IPS-15b (cell line): ENCODE measurements at regions not wholly inside any gene's neighbourhood (a gene's known extent, or its start where the extent isn't known, plus 50 kb on each side); places are given as distances from the start of the nearest gene placed in this dataset.
"Not testable (repeated sequence)": the region's sequence is repeated elsewhere in the genome, so short reads cannot be mapped to it uniquely, and the experiment has no call there.

Experiments
- H3K27me3 ChIP-seq: one replicate; pipeline ENCODE4 v1.6.1; 2013; ENCODE audit warnings: low read length; ENCODE audit not compliant: control insufficient read depth, insufficient read depth
- H3K36me3 ChIP-seq: one replicate; pipeline ENCODE4 v1.6.1; 2013; ENCODE audit warnings: low read length; ENCODE audit not compliant: control insufficient read depth, insufficient read depth
- H3K4me1 ChIP-seq: one replicate; pipeline ENCODE4 v1.6.1; 2013; ENCODE audit warnings: mild to moderate bottlenecking, low read length; ENCODE audit not compliant: control insufficient read depth, insufficient read depth
- H3K4me3 ChIP-seq: one replicate; pipeline ENCODE4 v1.5.1; 2013; ENCODE audit warnings: low read depth, low read length
- H3K9ac ChIP-seq: one replicate; pipeline ENCODE4 v1.6.1; 2013; ENCODE audit warnings: low read depth, mild to moderate bottlenecking, low read length
- H3K9me3 ChIP-seq: one replicate; pipeline ENCODE4 v1.6.1; 2013; ENCODE audit warnings: mild to moderate bottlenecking, low read length; ENCODE audit not compliant: control insufficient read depth, insufficient read depth

GRCh38 chr13:76594435-76594834 is 291.8 kb downstream of the KCTD12 start:
- no peak overlapping the region for H3K4me3 ChIP-seq
- H3K36me3 ChIP-seq = no peaks in the 10 kb centered on the region
- H3K9me3 ChIP-seq = no peaks in the 10 kb centered on the region
- H3K27me3 ChIP-seq = no peaks in the 10 kb centered on the region
- no peaks in the 10 kb centered on the region for H3K4me1 ChIP-seq
- H3K9ac ChIP-seq = no peak overlapping the region

GRCh38 chr13:76586842-76587241 is 299.4 kb downstream of the KCTD12 start:
- no peaks in the 10 kb centered on the region for H3K4me1 ChIP-seq
- H3K9me3 ChIP-seq = no peaks in the 10 kb centered on the region
- H3K36me3 ChIP-seq = no peaks in the 10 kb centered on the region
- H3K27me3 ChIP-seq = no peaks in the 10 kb centered on the region
- H3K4me3 ChIP-seq = no peak overlapping the region
- no peak overlapping the region for H3K9ac ChIP-seq

GRCh38 chr13:76579701-76580100 is 306.5 kb downstream of the KCTD12 start:
- no peaks in the 10 kb centered on the region for H3K27me3 ChIP-seq
- no peaks in the 10 kb centered on the region for H3K4me1 ChIP-seq
- peaks cover 5% of the 10 kb centered on the region for H3K9me3 ChIP-seq
- H3K9ac ChIP-seq = no peak overlapping the region
- no peaks in the 10 kb centered on the region for H3K36me3 ChIP-seq
- no peak overlapping the region for H3K4me3 ChIP-seq

GRCh38 chr13:76575634-76576033 is 310.6 kb downstream of the KCTD12 start:
- not testable (repeated sequence) for H3K36me3 ChIP-seq, H3K4me3 ChIP-seq, H3K9me3 ChIP-seq, H3K27me3 ChIP-seq, H3K9ac ChIP-seq
- peaks cover 11% of the 10 kb centered on the region for H3K4me1 ChIP-seq

GRCh38 chr13:76570510-76570971 is 315.7 kb downstream of the KCTD12 start:
- no peaks in the 10 kb centered on the region for H3K9me3 ChIP-seq
- H3K4me3 ChIP-seq = no peak overlapping the region
- H3K36me3 ChIP-seq = no peaks in the 10 kb centered on the region
- H3K9ac ChIP-seq = no peak overlapping the region
- H3K4me1 ChIP-seq = peaks cover 15% of the 10 kb centered on the region
- no peaks in the 10 kb centered on the region for H3K27me3 ChIP-seq

DNA sequence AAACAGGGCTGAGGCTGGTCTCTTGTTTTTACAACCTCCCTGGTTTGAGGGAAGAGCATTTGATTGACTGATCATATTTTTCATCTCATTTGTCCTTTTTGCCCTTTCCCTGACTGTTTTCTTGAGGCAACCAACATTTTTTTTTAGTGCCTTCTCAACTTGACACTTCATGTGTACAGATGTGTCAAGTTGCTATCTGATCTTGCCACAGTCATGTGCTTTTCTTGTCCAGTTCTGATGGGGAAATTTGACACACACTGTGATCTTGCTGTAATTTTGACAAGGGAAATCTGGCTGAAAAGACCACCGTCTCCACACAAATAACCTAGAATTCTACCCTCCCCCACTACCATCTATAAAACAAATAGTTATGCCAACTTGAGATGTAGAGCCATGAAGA is 329.6 kb downstream of the KCTD12 start:
- Histone ChIP-seq H3K9ac (no peak overlapping the region), H3K9me3 (no peaks in the 10 kb centered on the region), H3K27me3 (no peaks in the 10 kb centered on the region), H3K4me1 (no peaks in the 10 kb centered on the region), H3K4me3 (no peak overlapping the region), H3K36me3 (no peaks in the 10 kb centered on the region)

DNA sequence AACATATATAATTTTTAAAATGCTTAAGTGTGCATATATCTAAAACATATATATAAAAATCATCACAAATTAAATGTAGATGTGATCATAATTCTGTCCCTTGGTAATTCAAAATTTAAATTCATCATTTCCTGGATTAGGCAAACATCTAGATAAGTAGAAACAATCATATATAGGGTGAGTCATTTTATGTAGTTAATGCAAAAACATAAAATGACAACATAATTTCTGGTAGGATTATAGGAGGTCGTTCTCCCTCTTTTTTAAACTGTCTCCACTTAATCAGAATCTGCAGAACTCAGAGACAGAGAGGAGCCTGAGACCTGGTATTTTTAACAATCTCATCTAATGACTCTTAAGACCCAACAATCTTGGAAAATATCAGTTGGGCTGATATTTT is 333.4 kb downstream of the KCTD12 start:
- no peak overlapping the region for H3K9ac ChIP-seq
- H3K4me3 ChIP-seq = no peak overlapping the region
- no peaks in the 10 kb centered on the region for H3K9me3 ChIP-seq
- H3K4me1 ChIP-seq = no peaks in the 10 kb centered on the region
- no peaks in the 10 kb centered on the region for H3K27me3 ChIP-seq
- no peaks in the 10 kb centered on the region for H3K36me3 ChIP-seq

DNA sequence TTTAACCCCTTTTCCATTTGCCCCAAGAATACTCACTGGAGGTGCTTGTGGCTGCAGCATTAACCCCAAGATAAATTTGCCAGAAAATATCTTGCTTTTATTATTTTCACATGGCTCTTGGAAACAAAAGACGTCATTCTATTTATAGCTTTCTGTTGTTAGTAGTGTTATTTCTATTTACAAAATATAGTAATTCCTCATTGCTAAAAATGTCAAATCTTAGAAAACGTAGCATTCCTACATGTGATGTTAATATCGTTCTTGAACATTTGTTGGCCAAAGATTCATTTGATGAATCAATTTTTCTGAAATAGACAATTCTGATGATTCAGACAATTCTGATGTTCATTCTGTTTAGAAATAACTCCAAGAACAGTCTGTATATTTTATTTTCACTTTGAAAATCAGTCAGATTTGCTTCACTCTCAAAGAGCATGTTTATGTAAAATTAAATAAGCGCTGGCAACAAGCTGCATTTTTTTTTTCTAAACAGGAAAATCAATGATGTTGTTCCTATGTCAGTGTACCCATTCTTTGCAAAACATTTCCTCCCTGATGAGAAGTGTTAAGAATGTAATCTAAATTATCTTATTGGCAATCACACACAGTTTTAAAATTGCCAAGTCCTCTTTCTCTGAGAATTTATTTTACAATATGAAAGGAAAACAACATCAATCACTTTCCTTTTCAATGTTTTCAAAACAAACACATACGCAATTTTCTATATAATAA is 334.0 kb downstream of the KCTD12 start:
- Histone ChIP-seq H3K9ac (no peak overlapping the region), H3K27me3 (no peaks in the 10 kb centered on the region), H3K4me1 (no peaks in the 10 kb centered on the region), H3K9me3 (no peaks in the 10 kb centered on the region), H3K36me3 (no peaks in the 10 kb centered on the region), H3K4me3 (no peak overlapping the region)

DNA sequence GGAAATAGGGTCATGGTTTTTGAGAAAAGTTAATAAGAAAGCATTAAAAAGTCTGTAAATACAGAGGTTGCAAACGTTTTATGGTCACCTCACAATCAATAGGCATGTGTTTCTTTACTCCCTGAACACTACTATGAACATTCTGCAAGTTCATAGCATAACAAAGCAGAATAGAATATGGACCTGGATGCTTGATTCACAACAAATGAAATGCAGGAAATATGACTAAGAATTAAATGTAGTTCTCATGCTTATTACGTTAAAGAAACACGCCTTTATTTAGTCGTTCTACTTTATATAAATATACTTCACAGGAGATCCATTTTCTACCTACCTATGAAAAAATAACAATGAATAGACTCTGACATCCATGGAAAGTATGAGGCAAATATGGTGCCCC is 344.0 kb downstream of the KCTD12 start:
- H3K9ac ChIP-seq = no peak overlapping the region
- no peaks in the 10 kb centered on the region for H3K36me3 ChIP-seq
- H3K27me3 ChIP-seq = no peaks in the 10 kb centered on the region
- no peaks in the 10 kb centered on the region for H3K4me1 ChIP-seq
- no peaks in the 10 kb centered on the region for H3K9me3 ChIP-seq
- no peak overlapping the region for H3K4me3 ChIP-seq

GRCh38 chr13:76538004-76538403 is 348.2 kb downstream of the KCTD12 start:
- H3K9ac ChIP-seq = no peak overlapping the region
- no peaks in the 10 kb centered on the region for H3K9me3 ChIP-seq

DNA sequence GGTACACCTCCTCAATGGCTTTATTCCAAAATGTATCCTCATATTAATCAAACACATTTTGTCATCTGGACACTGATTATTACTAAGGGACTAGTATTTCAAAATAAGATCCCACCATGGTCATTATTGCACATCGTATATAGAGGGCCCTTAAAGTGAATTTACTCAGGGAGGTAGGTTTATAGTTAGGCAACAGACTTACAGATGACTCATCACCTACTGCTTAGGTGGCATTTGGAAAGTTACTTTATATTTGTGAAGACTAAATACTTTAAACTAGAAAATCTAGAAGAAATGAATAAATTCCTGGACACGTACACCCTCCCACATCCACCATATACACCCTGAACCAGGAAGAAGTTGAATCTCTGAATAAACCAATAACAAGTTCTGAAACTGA is 353.0 kb downstream of the KCTD12 start:
- no peak overlapping the region for H3K4me3 ChIP-seq
- no peak overlapping the region for H3K9ac ChIP-seq
- no peaks in the 10 kb centered on the region for H3K27me3 ChIP-seq
- H3K4me1 ChIP-seq = no peaks in the 10 kb centered on the region
- no peaks in the 10 kb centered on the region for H3K9me3 ChIP-seq
- no peaks in the 10 kb centered on the region for H3K36me3 ChIP-seq

More at GRCh38 chr13:76538004-76538403, 348.2 kb downstream of the KCTD12 start:
- no peaks in the 10 kb centered on the region for H3K4me1 ChIP-seq
- no peak overlapping the region for H3K4me3 ChIP-seq
- H3K36me3 ChIP-seq = no peaks in the 10 kb centered on the region
- no peaks in the 10 kb centered on the region for H3K27me3 ChIP-seq

- no peaks in the 10 kb centered on the region for H3K27me3 ChIP-seq
- H3K9me3 ChIP-seq = no peaks in the 10 kb centered on the region
- no peaks in the 10 kb centered on the region for H3K4me1 ChIP-seq
- no peak overlapping the region for H3K4me3 ChIP-seq
- H3K9ac ChIP-seq = no peak overlapping the region
- H3K36me3 ChIP-seq = no peaks in the 10 kb centered on the region
These were observed 359.2 kb downstream of the KCTD12 start for GRCh38 chr13:76527041-76527440.
